A673 (cell line): ENCODE measurements at regions not wholly inside any gene's neighbourhood (a gene's known extent, or its start where the extent isn't known, plus 50 kb on each side); places are given as distances from the start of the nearest gene placed in this dataset.

Source experiments
- EZH2 ChIP-seq: fragments of 200-600 bp; sonication (generic); IDR thresholded peaks from 2 replicates; pipeline ENCODE4 v1.6.1; 2017; ENCODE audit warnings: borderline replicate concordance, low read depth, mild to moderate bottlenecking, mixed read lengths, antibody characterized with exemption, low read length; ENCODE audit not compliant: poor library complexity, severe bottlenecking
- TF ChIP-seq, protein P1 (sequence below): fragments of 300-800, 200-600 bp; sonication (generic); conservative IDR thresholded peaks from 2 replicates; pipeline ENCODE4 v1.5.1; 2017; ENCODE audit warnings: low read depth, mild to moderate bottlenecking, antibody characterized with exemption, low read length, moderate library complexity, mixed read lengths

DNA sequence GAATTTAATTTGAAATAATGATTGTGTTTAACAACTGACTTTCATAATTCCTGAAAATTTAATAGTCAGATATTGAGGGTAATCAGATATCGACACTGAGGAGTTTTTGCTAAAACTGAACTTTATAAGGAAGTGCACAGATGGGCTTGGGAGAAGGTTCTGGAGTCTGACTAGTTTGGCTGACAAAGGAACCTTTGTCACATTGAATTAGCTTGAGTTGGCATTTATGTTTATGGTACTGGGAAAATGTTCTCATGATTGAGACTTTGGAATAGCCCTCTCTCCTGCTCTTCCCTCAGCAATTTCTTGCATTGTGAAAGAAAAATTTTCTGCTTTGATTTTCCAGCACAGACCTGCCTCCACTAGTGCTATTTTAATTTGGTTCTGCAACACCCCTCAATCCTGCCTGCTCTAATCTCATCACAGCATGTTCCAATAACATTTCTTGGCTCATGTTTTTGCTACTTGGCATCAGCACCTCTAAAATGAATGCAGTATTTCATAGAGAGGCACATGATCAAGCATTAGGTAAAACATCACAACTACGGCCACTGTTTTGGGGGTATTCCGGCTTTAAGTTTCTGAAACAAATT is 133.9 kb upstream of the FSHR start:
- TF ChIP-seq, protein P1, sequence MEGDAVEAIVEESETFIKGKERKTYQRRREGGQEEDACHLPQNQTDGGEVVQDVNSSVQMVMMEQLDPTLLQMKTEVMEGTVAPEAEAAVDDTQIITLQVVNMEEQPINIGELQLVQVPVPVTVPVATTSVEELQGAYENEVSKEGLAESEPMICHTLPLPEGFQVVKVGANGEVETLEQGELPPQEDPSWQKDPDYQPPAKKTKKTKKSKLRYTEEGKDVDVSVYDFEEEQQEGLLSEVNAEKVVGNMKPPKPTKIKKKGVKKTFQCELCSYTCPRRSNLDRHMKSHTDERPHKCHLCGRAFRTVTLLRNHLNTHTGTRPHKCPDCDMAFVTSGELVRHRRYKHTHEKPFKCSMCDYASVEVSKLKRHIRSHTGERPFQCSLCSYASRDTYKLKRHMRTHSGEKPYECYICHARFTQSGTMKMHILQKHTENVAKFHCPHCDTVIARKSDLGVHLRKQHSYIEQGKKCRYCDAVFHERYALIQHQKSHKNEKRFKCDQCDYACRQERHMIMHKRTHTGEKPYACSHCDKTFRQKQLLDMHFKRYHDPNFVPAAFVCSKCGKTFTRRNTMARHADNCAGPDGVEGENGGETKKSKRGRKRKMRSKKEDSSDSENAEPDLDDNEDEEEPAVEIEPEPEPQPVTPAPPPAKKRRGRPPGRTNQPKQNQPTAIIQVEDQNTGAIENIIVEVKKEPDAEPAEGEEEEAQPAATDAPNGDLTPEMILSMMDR, result no peak
- TF ChIP-seq EZH2, result no peak
